GM13977 (cell line): ENCODE measurements at regions not wholly inside any gene's neighbourhood (a gene's known extent, or its start where the extent isn't known, plus 50 kb on each side); places are given as distances from the start of the nearest gene placed in this dataset.
"Not testable (repeated sequence)": the region's sequence is repeated elsewhere in the genome, so short reads cannot be mapped to it uniquely, and the experiment has no call there.

ENCODE experiments used
- DNase-seq: peaks from one replicate; pipeline ENCODE4 v3.0.0; 2012; ENCODE audit warnings: low spot score
- in situ Hi-C: fragments of 300-500 bp; cut with MboI; formaldehyde crosslinking; loops from one replicate; pipeline ENCODE4 v1.12.0; 2022; ENCODE audit warnings: low sequenced_read_pairs, low pct_unique_long_range_greater_than_20kb, mixed read lengths, inconsistent platforms; ENCODE audit not compliant: unreplicated experiment
- TF ChIP-seq, protein P1 (sequence below): IDR thresholded peaks from 2 replicates; pipeline ENCODE4 v1.5.1; 2012; ENCODE audit warnings: mild to moderate bottlenecking, control low read depth; ENCODE audit not compliant: insufficient read depth; ENCODE audit errors: extremely low read depth, missing control alignments

DNA sequence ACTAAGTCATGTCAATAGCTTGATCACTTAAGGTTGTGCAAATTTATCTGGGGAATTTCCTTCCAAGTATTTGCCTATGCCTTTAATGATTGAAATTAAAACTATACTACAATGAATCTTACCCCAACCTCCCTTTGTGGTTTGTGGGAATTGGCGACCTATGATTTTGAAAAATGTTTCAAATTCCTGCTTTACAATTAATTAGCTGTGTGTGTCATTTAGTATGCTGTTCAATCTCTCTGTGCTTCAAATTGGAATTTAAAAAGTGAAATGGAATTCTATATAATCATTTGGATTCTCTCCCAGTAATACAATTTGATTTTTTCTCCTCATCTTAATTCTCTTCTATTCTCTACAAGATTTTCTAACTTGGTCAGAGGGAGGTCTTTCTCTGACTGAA is 2319.5 kb downstream of the ARAP2 start:
- in situ Hi-C loops = no loop called here
- TF ChIP-seq, protein P1, sequence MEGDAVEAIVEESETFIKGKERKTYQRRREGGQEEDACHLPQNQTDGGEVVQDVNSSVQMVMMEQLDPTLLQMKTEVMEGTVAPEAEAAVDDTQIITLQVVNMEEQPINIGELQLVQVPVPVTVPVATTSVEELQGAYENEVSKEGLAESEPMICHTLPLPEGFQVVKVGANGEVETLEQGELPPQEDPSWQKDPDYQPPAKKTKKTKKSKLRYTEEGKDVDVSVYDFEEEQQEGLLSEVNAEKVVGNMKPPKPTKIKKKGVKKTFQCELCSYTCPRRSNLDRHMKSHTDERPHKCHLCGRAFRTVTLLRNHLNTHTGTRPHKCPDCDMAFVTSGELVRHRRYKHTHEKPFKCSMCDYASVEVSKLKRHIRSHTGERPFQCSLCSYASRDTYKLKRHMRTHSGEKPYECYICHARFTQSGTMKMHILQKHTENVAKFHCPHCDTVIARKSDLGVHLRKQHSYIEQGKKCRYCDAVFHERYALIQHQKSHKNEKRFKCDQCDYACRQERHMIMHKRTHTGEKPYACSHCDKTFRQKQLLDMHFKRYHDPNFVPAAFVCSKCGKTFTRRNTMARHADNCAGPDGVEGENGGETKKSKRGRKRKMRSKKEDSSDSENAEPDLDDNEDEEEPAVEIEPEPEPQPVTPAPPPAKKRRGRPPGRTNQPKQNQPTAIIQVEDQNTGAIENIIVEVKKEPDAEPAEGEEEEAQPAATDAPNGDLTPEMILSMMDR = no peak
- DNase-seq = no peak

GRCh38 chr4:33930497-33930896 is 2313.8 kb downstream of the ARAP2 start:
- TF ChIP-seq, protein P1 = no peak
- in situ Hi-C loops = no loop called here
- no peak for DNase-seq

GRCh38 chr4:33931026-33931425 is 2313.3 kb downstream of the ARAP2 start:
- no peak for DNase-seq
- in situ Hi-C loops = no loop called here
- TF ChIP-seq, protein P1 = no peak

- in situ Hi-C loops = no loop called here
- TF ChIP-seq, protein P1 = no peak
- no peak for DNase-seq
Observed at GRCh38 chr4:33940281-33940680, 2304.0 kb downstream of the ARAP2 start.

- no peak for DNase-seq
- TF ChIP-seq, protein P1 = no peak
- in situ Hi-C loops = no loop called here
Observed at GRCh38 chr4:33941854-33942253, 2302.5 kb downstream of the ARAP2 start.

GRCh38 chr4:33948921-33949320 is 2295.4 kb downstream of the ARAP2 start:
- in situ Hi-C loops = no loop called here
- TF ChIP-seq, protein P1 = no peak
- DNase-seq = no peak

- in situ Hi-C loops, DNase-seq: not testable (repeated sequence)
Observed at GRCh38 chr4:33953848-33954247, 2290.5 kb downstream of the ARAP2 start.
